Brain microvascular endothelial cell (primary cell): ENCODE measurements at regions not wholly inside any gene's neighbourhood (a gene's known extent, or its start where the extent isn't known, plus 50 kb on each side); places are given as distances from the start of the nearest gene placed in this dataset.

Experiments used
- DNase-seq: peaks from one replicate; pipeline ENCODE4 v3.0.0-alpha.2; 2020
- H3K27ac ChIP-seq: fragments of 250-450 bp; sonication (Bioruptor Pico); 2 replicates; pipeline ENCODE4 v1.5.1; 2020; ENCODE audit warnings: mild to moderate bottlenecking, moderate library complexity
- H3K27me3 ChIP-seq: fragments of 250-450 bp; sonication (Bioruptor Pico); replicated peaks from 2 replicates; pipeline ENCODE4 v1.5.1; 2020; ENCODE audit warnings: mild to moderate bottlenecking
- H3K36me3 ChIP-seq: fragments of 250-450 bp; sonication (Bioruptor Pico); replicated peaks from 2 replicates; pipeline ENCODE4 v1.5.1; 2020; ENCODE audit warnings: mild to moderate bottlenecking
- H3K4me3 ChIP-seq: 2 replicates; pipeline ENCODE4 v1.5.1; 2011; ENCODE audit warnings: low read depth, mild to moderate bottlenecking, control low read depth, low read length, moderate library complexity
- in situ Hi-C: cut with HindIII; loops from 2 replicates; pipeline ENCODE4 v1.10.0; 2017; ENCODE audit warnings: low sequenced_read_pairs, low pct_ligation_motif_present
- TF ChIP-seq, protein P1 (sequence below): IDR thresholded peaks from 2 replicates; pipeline ENCODE4 v1.5.1; 2011; ENCODE audit warnings: low read depth, mild to moderate bottlenecking, moderate library complexity, low read length, control low read depth, inconsistent platforms; ENCODE audit errors: missing control alignments

DNA sequence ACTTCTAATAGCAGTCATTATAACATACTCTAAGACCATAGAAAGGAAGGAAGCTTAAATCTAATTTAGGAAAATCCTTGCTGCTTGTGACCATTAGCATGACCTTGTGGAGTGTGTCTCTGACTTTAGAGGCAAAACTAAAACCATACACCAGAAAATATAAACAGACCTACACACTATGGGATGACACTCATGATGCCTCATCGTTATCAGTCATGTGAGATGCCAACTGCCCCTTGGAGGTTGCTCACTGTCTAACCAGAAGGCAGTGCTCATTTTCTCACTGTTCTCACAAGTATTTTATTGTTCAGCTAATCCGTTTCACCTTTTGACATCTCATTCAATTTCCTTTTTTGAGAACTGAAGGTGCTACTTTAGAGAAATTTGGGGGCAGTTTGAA, 376.9 kb downstream of the RND3 start:
- in situ Hi-C loops: no loop called here
- Histone ChIP-seq H3K36me3 (no peaks in the 10 kb centered on the region), H3K27me3 (no peaks in the 10 kb centered on the region), H3K27ac (no peak overlapping the region), H3K4me3 (no peak overlapping the region)
- TF ChIP-seq, protein P1, sequence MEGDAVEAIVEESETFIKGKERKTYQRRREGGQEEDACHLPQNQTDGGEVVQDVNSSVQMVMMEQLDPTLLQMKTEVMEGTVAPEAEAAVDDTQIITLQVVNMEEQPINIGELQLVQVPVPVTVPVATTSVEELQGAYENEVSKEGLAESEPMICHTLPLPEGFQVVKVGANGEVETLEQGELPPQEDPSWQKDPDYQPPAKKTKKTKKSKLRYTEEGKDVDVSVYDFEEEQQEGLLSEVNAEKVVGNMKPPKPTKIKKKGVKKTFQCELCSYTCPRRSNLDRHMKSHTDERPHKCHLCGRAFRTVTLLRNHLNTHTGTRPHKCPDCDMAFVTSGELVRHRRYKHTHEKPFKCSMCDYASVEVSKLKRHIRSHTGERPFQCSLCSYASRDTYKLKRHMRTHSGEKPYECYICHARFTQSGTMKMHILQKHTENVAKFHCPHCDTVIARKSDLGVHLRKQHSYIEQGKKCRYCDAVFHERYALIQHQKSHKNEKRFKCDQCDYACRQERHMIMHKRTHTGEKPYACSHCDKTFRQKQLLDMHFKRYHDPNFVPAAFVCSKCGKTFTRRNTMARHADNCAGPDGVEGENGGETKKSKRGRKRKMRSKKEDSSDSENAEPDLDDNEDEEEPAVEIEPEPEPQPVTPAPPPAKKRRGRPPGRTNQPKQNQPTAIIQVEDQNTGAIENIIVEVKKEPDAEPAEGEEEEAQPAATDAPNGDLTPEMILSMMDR: no peak
- no peak for DNase-seq

DNA sequence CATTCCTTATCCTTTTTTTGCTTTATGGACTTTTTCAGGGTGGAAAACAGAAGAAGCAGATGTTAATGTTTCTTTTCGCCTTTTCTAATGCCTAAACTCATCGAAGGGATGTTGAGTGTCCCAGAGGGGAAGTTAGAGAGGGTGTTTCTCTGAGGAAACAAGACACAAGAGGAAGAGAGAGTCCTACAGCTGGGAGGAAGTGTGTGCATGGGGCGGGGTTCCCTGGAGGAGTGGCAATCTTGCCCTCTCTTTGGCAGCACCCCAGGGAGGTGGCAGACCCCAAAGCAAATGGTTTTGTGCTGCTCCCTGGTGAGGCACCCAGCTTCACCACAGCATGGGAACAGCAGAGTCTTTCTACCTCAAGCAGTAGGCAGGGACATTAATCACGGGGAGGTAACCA, 377.6 kb downstream of the RND3 start:
- DNase-seq: no peak
- H3K27me3 ChIP-seq: no peaks in the 10 kb centered on the region
- in situ Hi-C loops: no loop called here
- H3K27ac ChIP-seq: no peak overlapping the region
- H3K4me3 ChIP-seq: no peak overlapping the region
- TF ChIP-seq, protein P1: no peak
- no peaks in the 10 kb centered on the region for H3K36me3 ChIP-seq

DNA sequence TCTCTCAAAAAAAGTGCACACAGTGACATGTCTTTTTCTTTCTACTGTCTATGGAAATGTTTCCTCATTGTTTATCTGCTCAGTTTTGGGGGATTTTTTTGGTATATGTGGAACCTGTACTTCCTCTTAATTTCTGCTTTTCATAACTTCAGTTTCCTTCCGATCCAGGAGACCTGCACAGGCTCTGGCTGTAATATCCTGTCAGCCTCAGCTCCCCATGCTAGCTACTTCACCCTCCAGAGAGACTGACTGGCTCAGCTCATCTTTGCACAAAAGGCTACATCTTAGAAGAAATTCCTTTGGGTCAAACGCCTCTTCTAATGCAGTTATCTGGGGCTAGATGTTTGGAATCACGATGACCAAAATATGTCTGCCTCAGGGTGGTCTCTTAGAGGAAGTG, 378.4 kb downstream of the RND3 start:
- Histone ChIP-seq H3K4me3 (no peak overlapping the region), H3K36me3 (no peaks in the 10 kb centered on the region), H3K27ac (no peak overlapping the region), H3K27me3 (no peaks in the 10 kb centered on the region)
- no peak for DNase-seq
- in situ Hi-C loops: no loop called here
- TF ChIP-seq, protein P1: no peak

DNA sequence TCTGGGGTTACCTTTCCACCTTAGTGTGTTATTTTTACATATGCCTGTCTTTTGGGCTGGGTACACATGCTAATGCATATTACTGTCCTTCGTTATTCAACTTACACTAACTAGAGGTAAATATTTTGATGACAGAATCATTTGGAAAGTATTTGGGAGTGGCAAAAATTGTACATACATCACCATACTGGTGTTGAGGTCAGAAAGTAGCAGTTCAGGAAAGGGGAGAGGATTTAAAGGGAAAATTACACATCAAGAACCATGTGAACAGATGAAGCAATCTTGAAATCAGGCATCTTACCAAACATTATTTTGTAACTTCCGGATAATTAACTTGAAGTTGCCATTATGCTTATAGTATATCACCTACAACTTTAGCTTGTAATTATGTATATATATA, 379.7 kb downstream of the RND3 start:
- in situ Hi-C loops: no loop called here
- no peak overlapping the region for H3K27ac ChIP-seq
- no peak overlapping the region for H3K4me3 ChIP-seq
- TF ChIP-seq, protein P1: no peak
- H3K36me3 ChIP-seq: no peaks in the 10 kb centered on the region
- DNase-seq: no peak
- H3K27me3 ChIP-seq: no peaks in the 10 kb centered on the region

DNA sequence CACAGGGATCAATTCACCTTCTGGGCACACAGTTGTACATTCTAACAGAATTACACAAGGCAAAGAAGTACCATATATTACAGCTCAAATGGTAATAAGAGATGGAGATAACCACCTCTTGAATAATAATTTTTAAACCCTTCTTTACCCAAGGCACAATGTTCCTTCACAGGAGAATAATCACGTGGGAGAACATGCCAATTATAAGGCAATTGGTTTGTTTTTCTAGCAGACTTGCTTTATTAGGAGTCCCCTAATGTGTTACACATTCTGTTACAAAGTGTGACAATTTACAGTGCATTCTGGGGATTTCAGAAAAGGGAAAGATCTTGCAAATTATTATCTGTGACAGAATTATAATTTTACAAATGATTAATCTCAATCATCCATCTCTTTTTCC, 380.3 kb downstream of the RND3 start:
- Histone ChIP-seq H3K27ac (no peak overlapping the region), H3K27me3 (no peaks in the 10 kb centered on the region), H3K36me3 (no peaks in the 10 kb centered on the region), H3K4me3 (no peak overlapping the region)
- no peak for DNase-seq
- in situ Hi-C loops: no loop called here
- TF ChIP-seq, protein P1: no peak

DNA sequence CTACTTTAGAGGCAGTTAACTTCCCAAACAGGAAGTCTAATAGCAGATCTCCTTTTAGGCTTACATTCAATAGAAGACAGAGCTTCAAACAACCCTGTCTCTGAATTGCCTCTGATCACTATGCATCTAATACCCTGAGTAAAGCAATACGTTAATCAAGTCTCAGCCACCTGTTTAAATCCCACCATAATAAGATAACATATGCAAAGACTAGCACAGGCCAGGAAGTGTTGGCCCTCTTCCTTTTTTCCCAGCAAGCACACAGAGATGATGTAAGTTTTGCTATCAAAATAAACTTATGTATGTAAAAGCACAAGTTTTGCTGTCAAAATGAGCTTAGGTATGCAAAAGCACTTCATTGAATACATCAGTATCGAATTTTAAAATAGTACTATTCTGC, 385.5 kb downstream of the RND3 start:
- TF ChIP-seq, protein P1: no peak
- DNase-seq: no peak
- H3K27me3 ChIP-seq: no peaks in the 10 kb centered on the region
- no peak overlapping the region for H3K27ac ChIP-seq
- in situ Hi-C loops: no loop called here
- no peaks in the 10 kb centered on the region for H3K36me3 ChIP-seq
- no peak overlapping the region for H3K4me3 ChIP-seq
